ENCODE measurements at regions not wholly inside any gene's neighbourhood (a gene's known extent, or its start where the extent isn't known, plus 50 kb on each side); places are given as distances from the start of the nearest gene placed in this dataset.

DNA sequence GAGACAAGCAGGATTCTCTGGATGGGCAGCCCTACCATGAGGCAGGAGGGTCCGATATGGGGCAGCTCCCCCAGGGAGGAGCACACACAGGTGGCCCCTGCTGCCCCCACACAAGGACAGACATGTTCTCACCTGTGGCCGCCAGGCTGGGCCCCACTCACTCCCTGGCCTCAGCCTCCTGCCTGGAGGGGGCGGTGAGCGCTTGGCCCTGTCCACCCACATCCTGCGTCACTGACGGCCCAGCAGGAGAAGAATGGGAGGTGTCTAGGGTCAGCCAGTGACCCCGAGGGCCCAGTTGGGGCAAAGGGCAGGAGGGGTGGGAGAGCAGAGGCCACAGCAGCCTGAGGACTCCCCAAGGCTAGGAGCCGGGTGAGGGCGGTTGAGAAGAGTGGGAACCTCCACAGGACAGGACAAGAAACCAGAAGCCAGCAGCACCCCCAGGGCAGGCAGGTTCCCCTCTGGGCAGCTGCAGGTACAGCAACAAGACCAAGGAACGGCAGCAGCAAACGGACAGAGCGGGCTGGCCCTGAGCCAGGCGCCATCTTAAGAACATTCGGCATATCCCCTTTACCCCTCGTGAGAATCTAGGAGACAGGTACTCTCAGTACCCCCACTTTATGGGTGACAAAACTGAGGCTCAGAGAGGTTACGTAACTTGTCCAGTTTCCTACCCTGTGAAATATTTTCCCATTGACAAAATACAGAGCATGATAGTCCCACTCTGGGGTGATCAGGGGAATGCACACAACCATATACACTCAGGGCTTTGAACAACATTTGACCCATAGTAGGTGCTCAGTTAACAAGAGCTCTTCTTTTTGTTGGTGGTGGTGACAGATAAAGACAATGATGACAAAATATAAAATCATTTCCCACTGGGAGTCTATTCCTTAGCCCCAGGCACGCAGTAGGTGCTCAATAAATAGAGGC is 74.3 kb downstream of the NCOR2 start:
- TF ChIP-seq, protein P1, sequence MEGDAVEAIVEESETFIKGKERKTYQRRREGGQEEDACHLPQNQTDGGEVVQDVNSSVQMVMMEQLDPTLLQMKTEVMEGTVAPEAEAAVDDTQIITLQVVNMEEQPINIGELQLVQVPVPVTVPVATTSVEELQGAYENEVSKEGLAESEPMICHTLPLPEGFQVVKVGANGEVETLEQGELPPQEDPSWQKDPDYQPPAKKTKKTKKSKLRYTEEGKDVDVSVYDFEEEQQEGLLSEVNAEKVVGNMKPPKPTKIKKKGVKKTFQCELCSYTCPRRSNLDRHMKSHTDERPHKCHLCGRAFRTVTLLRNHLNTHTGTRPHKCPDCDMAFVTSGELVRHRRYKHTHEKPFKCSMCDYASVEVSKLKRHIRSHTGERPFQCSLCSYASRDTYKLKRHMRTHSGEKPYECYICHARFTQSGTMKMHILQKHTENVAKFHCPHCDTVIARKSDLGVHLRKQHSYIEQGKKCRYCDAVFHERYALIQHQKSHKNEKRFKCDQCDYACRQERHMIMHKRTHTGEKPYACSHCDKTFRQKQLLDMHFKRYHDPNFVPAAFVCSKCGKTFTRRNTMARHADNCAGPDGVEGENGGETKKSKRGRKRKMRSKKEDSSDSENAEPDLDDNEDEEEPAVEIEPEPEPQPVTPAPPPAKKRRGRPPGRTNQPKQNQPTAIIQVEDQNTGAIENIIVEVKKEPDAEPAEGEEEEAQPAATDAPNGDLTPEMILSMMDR (IDR thresholded peaks at IDR 0.05; ENCODE audit: control insufficient read depth, extremely low read depth, insufficient read depth) = no peak
- DNase-seq (ENCODE audit: low read depth) = no peak

DNA sequence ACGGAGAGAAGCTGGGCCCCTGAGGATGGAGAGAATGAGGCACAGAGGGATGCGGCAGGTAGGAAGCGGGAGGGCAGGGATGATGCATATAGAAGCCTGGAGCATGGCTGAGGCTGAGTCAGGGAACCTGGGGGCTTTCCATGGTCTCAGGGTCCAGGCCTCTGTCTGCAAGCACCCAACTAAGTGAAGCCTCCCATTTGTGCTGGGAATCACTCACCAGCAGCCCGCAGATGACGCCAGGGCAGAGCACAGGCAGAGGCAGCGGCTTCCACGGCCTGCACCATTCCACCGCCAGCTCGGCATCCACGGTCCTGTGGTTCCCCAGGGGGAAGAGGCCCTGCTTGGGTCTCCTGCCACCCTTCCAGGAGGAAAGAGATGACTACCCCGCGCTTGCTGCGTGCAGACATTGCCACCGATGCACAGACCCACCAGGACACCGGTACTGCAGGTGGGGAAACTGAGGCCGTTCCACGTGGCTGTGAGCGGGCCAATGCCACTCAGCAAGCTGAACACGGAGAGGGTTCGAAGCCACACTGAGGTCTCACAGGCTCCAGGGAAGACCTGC is 75.5 kb downstream of the NCOR2 start:
- TF ChIP-seq, protein P1 (IDR thresholded peaks at IDR 0.05; ENCODE audit: control insufficient read depth, extremely low read depth, insufficient read depth) = no peak
- DNase-seq (ENCODE audit: low read depth) = no peak
- no peak overlapping the region for H3K4me3 ChIP-seq (ENCODE audit: low read depth, low read length)

More for the DNA sequence above, 74.3 kb downstream of the NCOR2 start:
- H3K4me3 ChIP-seq (ENCODE audit: low read depth, low read length) = no peak overlapping the region

DNA sequence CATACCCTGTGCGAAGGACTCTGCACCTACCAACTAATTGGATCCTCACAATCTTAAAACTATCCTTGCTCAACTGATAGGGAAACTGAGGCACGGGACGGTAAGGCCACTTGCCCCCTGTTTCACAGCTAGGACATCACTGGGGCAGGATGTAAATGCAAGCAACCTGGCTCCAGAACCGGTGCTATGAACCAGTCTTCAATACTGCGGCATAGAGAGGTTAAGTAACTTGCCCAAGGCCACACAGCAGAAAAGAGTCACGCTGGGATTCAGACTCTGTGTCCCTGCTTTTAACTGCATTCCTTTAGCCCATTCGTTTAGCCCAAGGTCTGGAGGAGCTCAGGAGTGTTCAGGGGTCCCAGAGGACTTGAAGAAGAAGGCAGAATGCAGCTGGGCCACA is 76.1 kb downstream of the NCOR2 start:
- TF ChIP-seq, protein P1 (IDR thresholded peaks at IDR 0.05; ENCODE audit: control insufficient read depth, extremely low read depth, insufficient read depth) = no peak
- no peak for DNase-seq (ENCODE audit: low read depth)
- no peak overlapping the region for H3K4me3 ChIP-seq (ENCODE audit: low read depth, low read length)

DNA sequence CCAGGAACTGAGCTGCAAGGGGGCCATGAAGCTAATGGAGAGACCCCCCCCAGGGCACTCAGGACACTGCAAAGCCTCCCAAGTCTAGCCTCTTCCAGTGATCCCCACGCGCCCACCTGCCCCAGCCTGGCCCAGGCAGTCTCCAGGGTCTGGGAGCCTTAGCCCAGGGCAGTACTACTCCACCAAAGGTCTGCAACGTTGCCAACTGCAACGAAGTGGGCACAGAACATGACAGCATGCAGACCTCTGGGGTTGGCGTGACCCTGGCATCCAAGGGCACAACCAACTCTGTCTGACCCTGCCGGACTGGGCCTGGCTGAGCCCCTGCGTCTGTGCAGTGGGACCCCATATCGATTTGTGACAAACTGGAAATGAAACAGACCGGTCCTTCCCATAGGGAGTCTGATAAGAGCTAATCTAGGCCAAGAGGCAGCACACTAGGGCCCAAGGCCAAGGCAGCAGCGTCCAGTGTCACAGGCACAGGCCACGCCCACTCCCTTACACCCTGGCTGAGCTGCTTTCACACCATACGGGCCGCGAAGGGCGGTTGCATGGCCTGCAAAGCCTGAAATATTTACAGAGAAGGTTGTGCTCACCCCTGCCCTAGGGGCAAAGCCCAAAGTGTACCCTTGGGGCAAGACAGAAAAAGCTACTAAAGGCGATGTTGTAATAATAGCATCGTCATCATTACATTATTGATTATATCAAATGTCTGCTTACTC is 76.7 kb downstream of the NCOR2 start:
- no peak for DNase-seq (ENCODE audit: low read depth)
- no peak overlapping the region for H3K4me3 ChIP-seq (ENCODE audit: low read depth, low read length)
- TF ChIP-seq, protein P1 (IDR thresholded peaks at IDR 0.05; ENCODE audit: control insufficient read depth, extremely low read depth, insufficient read depth) = no peak

DNA sequence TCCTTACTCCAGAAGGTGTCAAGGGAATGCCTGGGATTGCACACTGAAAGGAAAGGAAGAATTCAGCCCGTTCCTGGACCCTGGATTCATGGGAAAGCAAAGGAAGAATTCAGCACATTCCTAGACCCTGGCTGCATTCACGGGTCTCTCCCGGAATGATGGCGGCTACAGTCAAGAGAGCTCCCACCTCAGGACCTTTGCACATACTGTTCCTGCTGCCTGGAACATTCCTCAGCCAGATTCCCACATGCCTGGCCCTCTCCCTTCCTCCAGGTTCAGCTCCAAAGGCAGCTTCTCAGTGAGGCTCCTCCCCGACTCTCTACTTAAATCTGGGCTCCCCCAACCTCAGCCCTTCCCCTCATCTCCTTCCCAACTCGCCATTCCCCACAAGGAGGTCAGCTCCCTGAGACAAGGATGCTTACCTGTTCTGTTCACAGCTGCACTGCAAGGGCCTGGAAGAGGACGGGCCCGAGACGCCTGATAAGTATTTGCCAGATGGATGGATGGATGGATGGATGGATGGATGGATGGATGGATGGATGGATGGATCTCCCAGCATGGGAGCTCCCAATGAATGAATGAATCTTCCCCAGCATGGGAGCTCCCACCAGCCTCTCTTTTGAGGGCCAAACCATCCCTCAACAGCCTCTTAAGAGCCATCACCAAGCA is 77.4 kb downstream of the NCOR2 start:
- H3K4me3 ChIP-seq (ENCODE audit: low read depth, low read length) = no peak overlapping the region
- TF ChIP-seq, protein P1 (IDR thresholded peaks at IDR 0.05; ENCODE audit: control insufficient read depth, extremely low read depth, insufficient read depth) = no peak
- DNase-seq (ENCODE audit: low read depth) = no peak

DNA sequence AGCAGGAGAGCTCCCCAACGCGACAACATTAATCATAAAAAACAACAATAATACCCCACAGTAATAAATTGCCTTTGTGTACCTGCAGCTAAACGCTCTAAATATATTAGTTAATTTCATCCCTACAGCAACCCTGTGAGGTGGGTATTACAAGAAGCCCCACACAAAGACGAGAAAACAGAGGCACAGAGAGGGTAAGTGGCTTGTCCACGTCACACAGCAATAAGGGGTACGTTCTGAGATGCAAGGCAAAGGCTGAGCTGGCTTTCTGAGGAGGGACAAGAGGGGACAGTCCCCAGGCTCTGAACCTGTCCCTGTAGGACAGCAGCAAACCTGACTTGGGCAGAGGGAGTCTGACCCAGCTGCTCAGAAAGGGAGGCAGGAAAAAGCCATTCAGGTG is 78.2 kb downstream of the NCOR2 start:
- no peak overlapping the region for H3K4me3 ChIP-seq (ENCODE audit: low read depth, low read length)
- TF ChIP-seq, protein P1 (IDR thresholded peaks at IDR 0.05; ENCODE audit: control insufficient read depth, extremely low read depth, insufficient read depth) = no peak
- no peak for DNase-seq (ENCODE audit: low read depth)

Measured in LNCaP clone FGC (cell line).